HG02973 (cell line): ENCODE measurements at regions not wholly inside any gene's neighbourhood (a gene's known extent, or its start where the extent isn't known, plus 50 kb on each side); places are given as distances from the start of the nearest gene placed in this dataset.

Source experiments
- ATAC-seq: cut with Tn5 transposase; IDR thresholded peaks from one replicate; pipeline ENCODE4 v1.9.1; 2021; ENCODE audit warnings: moderate library complexity; ENCODE audit not compliant: unreplicated experiment

- no peak for ATAC-seq
Observed at GRCh38 chr11:11177156-11177808, 175.8 kb downstream of the CSNK2A3 start.

GRCh38 chr11:11173316-11174025, 179.6 kb downstream of the CSNK2A3 start:
- ATAC-seq: no peak

- peak; percentile 89 for ATAC-seq
Observed at GRCh38 chr11:11171854-11172253, 181.2 kb downstream of the CSNK2A3 start.

- no peak for ATAC-seq
Observed at GRCh38 chr11:11171285-11171684, 181.8 kb downstream of the CSNK2A3 start.

GRCh38 chr11:11170352-11171084, 182.5 kb downstream of the CSNK2A3 start:
- ATAC-seq: no peak

- ATAC-seq: peak; percentile 31
Observed at GRCh38 chr11:11169715-11170351, 183.2 kb downstream of the CSNK2A3 start.

GRCh38 chr11:11167806-11168205, 185.2 kb downstream of the CSNK2A3 start:
- no peak for ATAC-seq

- no peak for ATAC-seq
Observed at GRCh38 chr11:11164334-11164690, 188.7 kb downstream of the CSNK2A3 start.

- ATAC-seq: no peak
Observed at GRCh38 chr11:11163669-11164333, 189.2 kb downstream of the CSNK2A3 start.

GRCh38 chr11:11163236-11163635, 189.8 kb downstream of the CSNK2A3 start:
- ATAC-seq: no peak

- no peak for ATAC-seq
Observed at GRCh38 chr11:11157185-11157584, 195.9 kb downstream of the CSNK2A3 start.

- ATAC-seq: no peak
Observed at GRCh38 chr11:11155962-11156815, 196.9 kb downstream of the CSNK2A3 start.

GRCh38 chr11:11152877-11153276, 200.2 kb downstream of the CSNK2A3 start:
- no peak for ATAC-seq

GRCh38 chr11:11149671-11150459, 203.2 kb downstream of the CSNK2A3 start:
- ATAC-seq: no peak

- ATAC-seq: no peak
Observed at GRCh38 chr11:11148596-11148995, 204.5 kb downstream of the CSNK2A3 start.

GRCh38 chr11:11148104-11148509, 204.9 kb downstream of the CSNK2A3 start:
- no peak for ATAC-seq

GRCh38 chr11:11146830-11147229, 206.2 kb downstream of the CSNK2A3 start:
- no peak for ATAC-seq

- ATAC-seq: no peak
Observed at GRCh38 chr11:11143849-11144248, 209.2 kb downstream of the CSNK2A3 start.

GRCh38 chr11:11142430-11142829, 210.6 kb downstream of the CSNK2A3 start:
- no peak for ATAC-seq
